ENCODE measurements at regions not wholly inside any gene's neighbourhood (a gene's known extent, or its start where the extent isn't known, plus 50 kb on each side); places are given as distances from the start of the nearest gene placed in this dataset.
"Not testable (repeated sequence)": the region's sequence is repeated elsewhere in the genome, so short reads cannot be mapped to it uniquely, and the experiment has no call there.

DNA sequence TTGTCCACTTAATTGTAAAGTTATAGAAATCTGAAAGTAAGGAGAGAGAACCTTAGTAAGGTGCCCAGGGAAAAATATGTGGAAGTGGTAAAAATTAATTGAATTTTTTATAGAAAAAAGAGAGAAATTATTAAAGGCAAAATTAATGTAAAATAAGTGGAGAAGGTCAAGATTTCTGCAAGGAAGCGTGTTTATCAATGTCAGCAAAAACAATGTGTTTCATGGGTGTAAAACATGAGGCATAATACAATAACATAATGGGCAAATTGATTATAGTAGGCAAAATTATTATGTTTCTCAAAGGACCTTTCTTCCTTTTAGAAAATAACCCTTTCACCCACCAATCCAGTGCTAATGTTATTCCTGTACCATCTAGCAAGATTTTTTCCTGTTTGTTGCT, 1520.1 kb downstream of the REEP3 start:
- CTCF ChIA-PET = no interaction called here
- intact Hi-C loops (cut with micrococcal nuclease) = no loop called here
- TF ChIP-seq CTCF (IDR thresholded peaks at IDR 0.05) = no peak
- Mint-ChIP-seq H3K4me3 (no peak overlapping the region), H3K9me3 (peaks cover 2% of the 10 kb centered on the region), H3K27ac (no peak overlapping the region), H3K27me3 (no peaks in the 10 kb centered on the region), H3K36me3 (ENCODE audit: low read depth) (no peaks in the 10 kb centered on the region), H3K4me1 (no peaks in the 10 kb centered on the region)
- POLR2A ChIA-PET = no interaction called here
- ATAC-seq (ENCODE audit: low read depth) (no peak), DNase-seq (no peak)

DNA sequence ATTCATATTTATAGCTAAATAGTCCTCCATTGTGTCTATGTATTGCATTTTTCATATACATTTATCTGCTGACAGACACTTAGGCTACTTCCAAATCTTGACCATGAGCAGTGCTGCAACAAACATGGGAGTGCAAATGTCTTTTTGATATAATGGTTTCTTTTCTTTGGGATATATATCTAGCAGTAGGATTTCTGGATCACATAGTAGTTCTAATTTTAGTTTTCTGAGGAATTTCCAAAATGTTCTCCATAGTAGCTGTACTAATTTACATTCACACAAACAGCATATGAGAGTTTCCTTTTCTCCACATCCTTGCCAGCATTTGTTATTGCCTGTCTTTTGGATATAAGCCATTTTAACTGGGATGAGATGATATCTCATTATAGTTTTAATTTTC, 1521.3 kb downstream of the REEP3 start:
- no peak for TF ChIP-seq CTCF (IDR thresholded peaks at IDR 0.05)
- Mint-ChIP-seq H3K9me3 (no peaks in the 10 kb centered on the region), H3K4me1 (no peaks in the 10 kb centered on the region), H3K4me3 (no peak overlapping the region), H3K36me3 (ENCODE audit: low read depth) (no peaks in the 10 kb centered on the region), H3K27ac (no peak overlapping the region), H3K27me3 (no peaks in the 10 kb centered on the region)
- CTCF ChIA-PET = no interaction called here
- POLR2A ChIA-PET = no interaction called here
- no peak for DNase-seq
- no peak for ATAC-seq (ENCODE audit: low read depth)
- intact Hi-C loops (cut with micrococcal nuclease) = no loop called here

GRCh38 chr10:65046831-65047230, 1525.6 kb downstream of the REEP3 start:
- no peaks in the 10 kb centered on the region for H3K9me3 Mint-ChIP-seq
- no peak overlapping the region for H3K4me3 Mint-ChIP-seq
- intact Hi-C loops (cut with micrococcal nuclease) = no loop called here
- no peak overlapping the region for H3K27ac Mint-ChIP-seq
- TF ChIP-seq CTCF (IDR thresholded peaks at IDR 0.05) = no peak
- H3K27me3 Mint-ChIP-seq = no peaks in the 10 kb centered on the region
- POLR2A ChIA-PET = no interaction called here
- H3K4me1 Mint-ChIP-seq = no peaks in the 10 kb centered on the region
- ATAC-seq (ENCODE audit: low read depth) = no peak
- DNase-seq = no peak
- CTCF ChIA-PET = no interaction called here
- H3K36me3 Mint-ChIP-seq (ENCODE audit: low read depth) = no peaks in the 10 kb centered on the region

DNA sequence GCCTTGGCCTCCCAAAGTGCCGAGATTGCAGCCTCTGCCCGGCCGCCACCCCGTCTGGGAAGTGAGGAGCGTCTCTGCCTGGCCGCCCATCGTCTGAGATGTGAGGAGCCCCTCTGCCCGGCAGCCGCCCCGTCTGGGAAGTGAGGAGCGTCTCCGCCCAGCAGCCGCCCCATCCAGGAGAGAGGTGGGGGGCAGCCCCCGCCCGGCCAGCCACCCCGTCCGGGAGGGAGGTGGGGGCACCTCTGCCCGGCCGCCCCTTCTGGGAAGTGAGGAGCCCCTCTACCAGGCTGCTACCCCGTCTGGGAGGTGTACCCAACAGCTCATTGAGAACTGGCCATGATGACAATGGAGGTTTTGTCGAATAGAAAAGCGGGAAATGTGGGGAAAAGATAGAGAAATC, 1530.9 kb downstream of the REEP3 start:
- H3K27me3 Mint-ChIP-seq; intact Hi-C loops (cut with micrococcal nuclease): not testable (repeated sequence)

GRCh38 chr10:65053397-65053796, 1532.2 kb downstream of the REEP3 start:
- H3K36me3 Mint-ChIP-seq (ENCODE audit: low read depth); ATAC-seq (ENCODE audit: low read depth); H3K27me3 Mint-ChIP-seq; H3K4me1 Mint-ChIP-seq; intact Hi-C loops (cut with micrococcal nuclease); H3K4me3 Mint-ChIP-seq; H3K9me3 Mint-ChIP-seq; CTCF ChIA-PET; H3K27ac Mint-ChIP-seq; DNase-seq; POLR2A ChIA-PET: not testable (repeated sequence)

More for the DNA sequence above, 1530.9 kb downstream of the REEP3 start:
- H3K4me3 Mint-ChIP-seq; ATAC-seq (ENCODE audit: low read depth); CTCF ChIA-PET; DNase-seq; H3K36me3 Mint-ChIP-seq (ENCODE audit: low read depth); POLR2A ChIA-PET; H3K4me1 Mint-ChIP-seq; H3K9me3 Mint-ChIP-seq; H3K27ac Mint-ChIP-seq: not testable (repeated sequence)

DNA sequence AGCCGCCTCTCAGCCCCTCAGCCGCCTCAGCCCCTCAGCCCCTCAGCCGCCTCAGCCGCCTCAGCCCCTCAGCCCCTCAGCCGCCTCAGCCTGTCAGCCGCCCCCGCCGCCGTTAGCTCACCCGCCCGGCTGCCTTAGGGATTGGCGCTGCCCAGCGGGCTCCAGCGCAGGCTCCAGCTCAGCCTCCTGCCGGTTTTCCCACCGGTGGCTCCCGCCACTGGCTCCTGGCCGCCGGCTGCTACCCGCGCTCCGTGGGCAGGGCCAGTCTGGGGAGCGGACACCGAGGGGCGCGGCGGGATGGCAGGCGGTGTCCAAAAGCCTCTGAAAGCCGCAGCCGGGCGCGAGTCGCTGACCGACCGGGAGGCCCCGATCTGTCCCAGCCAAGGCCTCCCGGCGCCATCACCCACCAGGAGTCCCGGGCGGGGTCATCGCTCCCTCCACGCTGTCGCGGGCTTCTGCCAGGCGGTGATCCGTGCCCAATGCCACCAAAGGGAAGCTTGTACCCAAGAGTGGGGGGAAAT, 1532.7 kb downstream of the REEP3 start:
- not testable (repeated sequence) for H3K4me3 Mint-ChIP-seq

GRCh38 chr10:65054701-65055100, 1533.5 kb downstream of the REEP3 start:
- DNase-seq; CTCF ChIA-PET; H3K27ac Mint-ChIP-seq; ATAC-seq (ENCODE audit: low read depth); H3K4me1 Mint-ChIP-seq; intact Hi-C loops (cut with micrococcal nuclease); H3K4me3 Mint-ChIP-seq; POLR2A ChIA-PET; H3K9me3 Mint-ChIP-seq; H3K36me3 Mint-ChIP-seq (ENCODE audit: low read depth); H3K27me3 Mint-ChIP-seq: not testable (repeated sequence)

More for the DNA sequence above, 1532.7 kb downstream of the REEP3 start:
- ATAC-seq (ENCODE audit: low read depth); H3K27me3 Mint-ChIP-seq; H3K27ac Mint-ChIP-seq; DNase-seq; H3K4me1 Mint-ChIP-seq; CTCF ChIA-PET; H3K9me3 Mint-ChIP-seq; intact Hi-C loops (cut with micrococcal nuclease); H3K36me3 Mint-ChIP-seq (ENCODE audit: low read depth); POLR2A ChIA-PET: not testable (repeated sequence)
